Breast epithelium (tissue), 3 donors: ENCODE measurements at regions not wholly inside any gene's neighbourhood (a gene's known extent, or its start where the extent isn't known, plus 50 kb on each side); places are given as distances from the start of the nearest gene placed in this dataset.

ENCODE experiments used
- CTCF ChIP-seq, 3 donors: fragments of 450-650 bp; IDR thresholded peaks; one replicate each; pipeline ENCODE4 v1.5.1; 2016 to 2017; ENCODE audit warnings: antibody characterized with exemption in 3 of 3, mild to moderate bottlenecking in 3 of 3, moderate library complexity in 3 of 3
- POLR2A ChIP-seq: fragments of 450-650 bp; IDR thresholded peaks from one replicate; pipeline ENCODE4 v1.6.1; 2016; ENCODE audit warnings: antibody characterized with exemption, mild to moderate bottlenecking, moderate library complexity
- POLR2AphosphoS5 ChIP-seq, 3 donors: sonication (generic); formaldehyde crosslinking; IDR thresholded peaks; one replicate each; pipeline ENCODE4 v1.6.1; 2017; ENCODE audit warnings: antibody characterized with exemption in 3 of 3

- TF ChIP-seq POLR2A, result no peak
- TF ChIP-seq CTCF (IDR thresholded peaks at IDR 0.05), result no peak
- no peak for TF ChIP-seq POLR2AphosphoS5 (IDR thresholded peaks at IDR 0.05)
Observed at GRCh38 chr16:58850678-58851020, 116.5 kb upstream of the GOT2 start.
